PFSK-1 (cell line): ENCODE measurements at regions not wholly inside any gene's neighbourhood (a gene's known extent, or its start where the extent isn't known, plus 50 kb on each side); places are given as distances from the start of the nearest gene placed in this dataset.

ENCODE experiments used
- FOXP2 ChIP-seq: optimal IDR thresholded peaks from 2 replicates; pipeline ENCODE3; 2011; ENCODE audit warnings: borderline replicate concordance, control low read depth, inconsistent platforms; ENCODE audit not compliant: insufficient read depth; ENCODE audit errors: extremely low read length, extremely low read depth
- POLR2AphosphoS5 ChIP-seq: IDR thresholded peaks from 2 replicates; pipeline ENCODE4 v1.6.1; 2012; ENCODE audit warnings: low read depth, mild to moderate bottlenecking, control low read depth, low read length, moderate library complexity
- REST ChIP-seq, 2 experiments: IDR thresholded peaks; 2 replicates each; pipeline versions ENCODE4 v1.6.1 to v1.8.0; 2011 to 2012; ENCODE audit warnings: low read depth in 2 of 2, low read length in 2 of 2, control low read depth in 1 of 2, inconsistent platforms in 1 of 2, mild to moderate bottlenecking in 1 of 2, moderate library complexity in 1 of 2; ENCODE audit not compliant: insufficient read depth in 1 of 2
- SIN3A ChIP-seq: IDR thresholded peaks from 2 replicates; pipeline ENCODE4 v1.6.1; 2012; ENCODE audit warnings: mild to moderate bottlenecking, low read length, moderate library complexity, borderline replicate concordance; ENCODE audit not compliant: insufficient read depth
- TAF1 ChIP-seq: IDR thresholded peaks from 2 replicates; pipeline ENCODE4 v1.6.1; 2012; ENCODE audit warnings: low read length, control low read depth, borderline replicate concordance; ENCODE audit not compliant: insufficient read depth

- TF ChIP-seq REST (IDR thresholded peaks at IDR 0.05; ENCODE audit: insufficient read depth in 1 of 2, low read depth in 2 of 2, low read length in 2 of 2) (no peak), TAF1 (no peak), SIN3A (no peak), FOXP2 (no peak), POLR2AphosphoS5 (no peak)
These were observed 135.0 kb downstream of the B3GNT2 start for GRCh38 chr2:62330959-62331358.

GRCh38 chr2:62329797-62330196, 133.9 kb downstream of the B3GNT2 start:
- TF ChIP-seq TAF1 (no peak), POLR2AphosphoS5 (no peak), SIN3A (no peak), REST (IDR thresholded peaks at IDR 0.05; ENCODE audit: insufficient read depth in 1 of 2, low read depth in 2 of 2, low read length in 2 of 2) (no peak), FOXP2 (no peak)

GRCh38 chr2:62326735-62327134, 130.8 kb downstream of the B3GNT2 start:
- TF ChIP-seq TAF1, result no peak

- TF ChIP-seq SIN3A, result no peak
- no peak for TF ChIP-seq POLR2AphosphoS5
- no peak for TF ChIP-seq FOXP2
- no peak for TF ChIP-seq TAF1
- no peak for TF ChIP-seq REST (IDR thresholded peaks at IDR 0.05; ENCODE audit: insufficient read depth in 1 of 2, low read depth in 2 of 2, low read length in 2 of 2)
These were observed 129.5 kb downstream of the B3GNT2 start for GRCh38 chr2:62325398-62325797.

GRCh38 chr2:62321380-62322289, 125.7 kb downstream of the B3GNT2 start:
- no peak for TF ChIP-seq FOXP2
- TF ChIP-seq POLR2AphosphoS5, result no peak
- no peak for TF ChIP-seq REST (IDR thresholded peaks at IDR 0.05; ENCODE audit: insufficient read depth in 1 of 2, low read depth in 2 of 2, low read length in 2 of 2)
- TF ChIP-seq SIN3A, result no peak
- TF ChIP-seq TAF1, result no peak
